Amygdala (tissue), 56 donors: ENCODE measurements at regions not wholly inside any gene's neighbourhood (a gene's known extent, or its start where the extent isn't known, plus 50 kb on each side); places are given as distances from the start of the nearest gene placed in this dataset.
A peak's percentile ranks its signal among the peaks of the same experiment; 100 is the strongest.

Experiments
- DNase-seq, 56 donors: peaks; one replicate each; lab custom pipeline; 2025; lab: John Stamatoyannopoulos, UW

DNA sequence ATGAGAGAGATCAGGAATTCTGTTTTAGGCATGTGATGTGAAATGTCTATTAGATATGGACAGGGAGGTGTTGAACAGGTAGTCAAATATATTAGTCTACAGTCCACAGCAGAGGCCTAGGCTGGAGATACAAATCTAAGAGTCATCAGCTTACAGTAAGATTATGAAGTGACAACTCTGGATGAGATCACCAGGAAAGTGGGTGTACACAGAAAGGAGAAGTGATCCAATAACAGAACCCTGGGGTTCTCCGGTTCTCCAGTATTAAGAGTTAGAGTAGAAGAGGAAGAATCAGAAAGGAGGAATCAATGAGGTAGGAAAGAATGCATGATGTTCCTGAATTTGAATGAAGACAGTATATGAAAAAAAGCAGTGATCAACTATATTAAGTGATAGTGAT lies 362.3 kb downstream of the FIGN start:
- DNase-seq: no peak

GRCh38 chr2:163370169-163370886 lies 365.5 kb downstream of the FIGN start:
- DNase-seq: no peak

DNA sequence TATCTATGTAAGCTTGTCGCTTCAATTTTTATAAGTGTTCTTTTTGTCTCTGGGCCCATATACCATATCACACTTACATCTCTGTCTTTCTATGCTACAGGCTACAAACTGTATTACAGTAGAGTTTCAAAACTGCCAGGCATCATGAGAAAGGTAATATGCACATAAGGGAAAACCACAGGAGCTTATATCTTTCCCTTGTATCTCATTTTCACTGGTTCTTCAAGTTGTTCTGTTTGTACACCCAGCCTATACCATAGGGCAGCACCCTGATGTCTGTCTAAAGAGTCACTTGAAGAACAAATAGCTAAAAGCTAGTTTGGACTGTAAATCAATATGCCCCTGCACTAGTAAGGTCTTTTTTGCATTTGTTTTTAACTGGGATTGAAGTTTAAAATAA lies 366.7 kb downstream of the FIGN start:
- no peak for DNase-seq

GRCh38 chr2:163368655-163369054 lies 367.2 kb downstream of the FIGN start:
- no peak for DNase-seq

DNA sequence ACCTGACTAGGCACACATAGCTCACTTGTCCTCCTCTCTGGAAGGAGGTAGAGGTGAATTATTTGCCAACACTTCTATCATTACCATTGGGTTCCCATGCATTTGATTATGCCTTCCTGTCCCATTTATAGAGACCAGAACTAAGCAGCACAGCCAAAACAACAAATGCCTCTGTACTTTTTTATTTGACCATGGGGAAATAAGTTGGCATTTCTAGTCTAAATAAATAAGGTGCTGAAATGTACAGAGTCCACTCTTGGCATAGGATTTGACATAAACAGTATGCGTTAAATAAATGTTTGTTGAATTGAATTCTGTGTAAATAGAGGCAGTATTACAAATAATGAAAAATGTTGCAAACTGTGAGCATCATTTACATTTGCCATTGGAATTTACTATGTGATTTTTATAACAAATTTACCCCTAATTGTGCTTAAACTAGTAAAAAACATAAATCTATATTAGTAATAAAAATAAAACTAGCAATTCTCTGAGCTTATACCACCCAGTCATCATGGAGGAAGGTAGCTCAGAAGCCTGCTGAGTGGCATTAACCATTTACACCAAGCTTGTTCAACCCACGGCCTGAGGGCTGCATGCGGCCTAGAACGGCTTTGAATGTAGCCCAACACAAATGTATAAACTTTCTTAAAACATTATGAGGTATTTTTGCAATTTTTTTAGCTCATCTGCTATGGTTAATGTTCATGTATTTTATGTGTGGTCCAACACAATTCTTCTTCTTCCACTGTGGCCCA lies 367.8 kb downstream of the FIGN start:
- no peak for DNase-seq

GRCh38 chr2:163364736-163365135 lies 371.1 kb downstream of the FIGN start:
- no peak for DNase-seq

DNA sequence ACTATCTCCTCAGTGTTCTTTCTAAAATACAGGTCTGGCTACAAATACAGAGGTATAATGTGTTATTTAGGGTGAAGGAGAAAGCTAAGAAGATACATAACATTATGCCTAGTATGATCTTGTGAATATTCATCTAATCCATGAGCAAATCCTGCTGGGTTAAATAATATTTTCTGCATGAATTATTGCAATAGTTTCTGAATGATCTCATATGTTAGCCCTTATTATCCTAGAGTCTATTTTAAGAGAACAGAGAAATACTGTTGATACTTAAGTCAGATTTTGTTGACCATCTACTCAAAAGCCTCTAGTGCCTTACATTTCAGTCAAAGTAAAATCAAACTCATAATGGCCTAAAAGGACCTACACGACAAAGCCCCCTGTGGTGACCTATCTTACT lies 382.3 kb downstream of the FIGN start:
- no peak for DNase-seq

- DNase-seq: no peak
Measured at GRCh38 chr2:163351966-163352365, 383.8 kb downstream of the FIGN start.

DNA sequence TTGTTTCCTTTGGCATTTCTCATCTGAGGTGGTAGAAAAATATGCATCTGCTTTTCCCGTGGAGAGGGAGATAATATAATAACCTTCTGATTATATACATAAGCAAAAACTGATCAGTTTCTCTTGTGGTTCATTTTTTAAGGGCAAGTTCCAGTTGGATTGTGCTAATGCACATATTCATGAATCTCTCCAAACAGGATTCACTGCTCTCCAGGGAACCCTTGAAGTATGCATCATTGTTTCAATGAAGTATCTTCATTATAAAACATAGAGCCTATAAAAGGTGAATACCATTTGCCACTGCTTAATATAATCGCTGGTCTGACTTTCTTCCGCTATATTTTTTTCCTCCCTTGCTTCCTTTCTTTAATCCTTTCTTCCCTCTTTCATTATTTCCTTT lies 384.7 kb downstream of the FIGN start:
- no peak for DNase-seq

GRCh38 chr2:163348857-163349380 lies 386.9 kb downstream of the FIGN start:
- peak in 2 of 56 donors; percentile 2 to 5 for DNase-seq

- peak in 52 of 56 donors; percentile 4 to 72 (median 38) for DNase-seq
Measured at GRCh38 chr2:163347982-163348856, 387.6 kb downstream of the FIGN start.

- DNase-seq: peak in 6 of 56 donors; percentile 0 to 61 (median 1)
Measured at GRCh38 chr2:163345795-163346573, 389.8 kb downstream of the FIGN start.

GRCh38 chr2:163343316-163343715 lies 392.5 kb downstream of the FIGN start:
- no peak for DNase-seq

- DNase-seq: no peak
Measured at GRCh38 chr2:163341426-163341825, 394.4 kb downstream of the FIGN start.

DNA sequence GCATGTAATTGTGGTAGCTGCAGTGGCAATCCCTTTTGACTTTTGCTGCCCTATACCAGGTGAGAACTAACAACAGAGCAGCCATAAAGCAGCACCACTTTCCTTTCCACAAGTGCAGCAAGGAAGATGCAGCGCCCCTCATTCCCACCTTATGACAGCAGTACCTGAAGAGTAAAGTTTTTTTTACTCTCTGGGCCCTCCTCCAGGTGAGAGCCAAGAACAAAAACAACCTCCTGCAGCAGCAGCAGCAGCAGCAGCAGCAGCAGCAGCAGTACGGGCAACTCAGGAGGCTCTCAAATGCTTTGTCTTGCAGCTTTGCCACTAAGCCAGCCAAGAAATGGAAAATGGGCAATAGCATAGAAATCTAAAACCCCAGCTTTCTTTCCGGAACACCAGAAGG lies 397.5 kb downstream of the FIGN start:
- DNase-seq: no peak

- DNase-seq: no peak
Measured at GRCh38 chr2:163324677-163325076, 411.1 kb downstream of the FIGN start.

- DNase-seq: no peak
Measured at GRCh38 chr2:163319006-163319405, 416.8 kb downstream of the FIGN start.

DNA sequence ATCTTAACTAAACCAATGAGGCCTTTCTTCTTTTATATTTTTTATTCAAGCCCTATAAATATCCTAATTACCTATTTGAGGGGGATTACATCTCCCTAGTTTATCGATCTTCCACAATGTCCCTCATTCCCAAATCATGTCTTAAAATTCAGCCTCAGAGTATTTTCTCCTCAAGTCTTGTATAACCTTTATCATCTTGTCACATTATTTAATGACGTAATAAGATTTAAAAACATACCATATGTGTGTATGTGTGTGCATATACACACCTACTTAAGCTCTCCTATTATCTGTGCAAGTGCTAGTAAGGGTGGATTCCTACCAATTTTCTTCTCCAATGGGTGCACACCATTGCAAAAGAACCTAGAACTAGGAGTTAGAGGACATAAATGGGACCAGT lies 421.1 kb downstream of the FIGN start:
- DNase-seq: no peak

- no peak for DNase-seq
Measured at GRCh38 chr2:163312713-163313112, 423.1 kb downstream of the FIGN start.

DNA sequence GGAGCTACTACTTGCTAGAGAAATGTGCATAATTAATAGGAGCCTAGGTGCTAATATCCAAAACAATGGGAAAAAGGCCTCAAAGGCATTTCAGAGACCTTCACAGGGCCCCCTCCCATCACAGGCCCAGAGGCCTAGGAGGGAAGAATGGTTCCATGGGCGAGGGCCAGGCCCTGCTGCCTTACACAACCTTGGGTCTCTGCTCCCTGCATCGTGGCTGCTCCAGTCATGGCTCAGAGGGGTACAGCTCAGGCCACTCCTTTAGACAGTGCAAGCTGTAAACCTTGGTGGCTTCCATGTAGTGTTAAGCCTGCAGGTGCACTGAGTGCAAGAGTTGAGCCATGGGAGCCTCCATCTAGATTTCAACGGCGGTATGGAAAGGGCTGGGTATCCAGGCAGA lies 429.2 kb downstream of the FIGN start:
- DNase-seq: no peak
